ENCODE measurements at regions not wholly inside any gene's neighbourhood (a gene's known extent, or its start where the extent isn't known, plus 50 kb on each side); places are given as distances from the start of the nearest gene placed in this dataset.

DNA sequence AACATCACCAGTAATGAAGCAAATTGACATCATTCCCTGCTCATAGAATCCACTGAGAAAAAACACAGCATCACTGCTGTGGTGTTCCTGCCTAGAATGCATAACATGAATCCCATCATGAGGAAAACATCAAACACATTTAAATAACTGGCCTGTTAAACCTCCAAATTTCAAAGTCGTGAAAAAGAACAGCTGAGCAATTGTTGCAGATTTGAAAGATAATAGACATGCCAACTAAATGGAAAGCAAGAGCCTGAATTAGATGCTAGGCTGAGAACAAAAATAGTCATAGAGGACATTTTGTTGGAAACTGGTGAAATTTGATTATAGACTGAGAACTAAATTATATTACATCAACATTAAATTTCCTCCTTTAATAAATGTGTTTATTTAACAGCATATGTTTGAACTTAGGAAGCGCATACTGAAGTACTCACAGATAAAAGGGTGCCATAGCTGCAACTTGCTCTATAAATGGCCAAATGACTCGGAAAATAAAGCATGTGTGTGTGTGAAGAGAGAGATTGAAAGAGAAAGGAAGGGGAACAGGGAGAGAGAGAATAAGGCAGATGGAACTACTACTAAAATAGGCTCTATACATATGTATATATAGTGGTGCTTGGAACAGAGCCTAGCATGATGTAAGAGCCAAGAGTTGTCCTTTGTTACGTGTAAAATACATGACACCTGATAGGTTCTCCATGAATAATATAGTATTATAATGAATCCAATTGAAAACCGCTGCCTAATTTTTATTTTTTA is 305.0 kb upstream of the MON1B start:
- DNase-seq (ENCODE audit: low read depth), result no peak
- TF ChIP-seq, protein P1, sequence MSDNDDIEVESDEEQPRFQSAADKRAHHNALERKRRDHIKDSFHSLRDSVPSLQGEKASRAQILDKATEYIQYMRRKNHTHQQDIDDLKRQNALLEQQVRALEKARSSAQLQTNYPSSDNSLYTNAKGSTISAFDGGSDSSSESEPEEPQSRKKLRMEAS (IDR thresholded peaks at IDR 0.05; ENCODE audit: low read depth, low read length), result no peak
- TF ChIP-seq MYC (IDR thresholded peaks at IDR 0.05; ENCODE audit: low read depth, low read length) (no peak), POLR2A (IDR thresholded peaks at IDR 0.05; ENCODE audit: extremely low read depth, insufficient read length) (no peak)
- TF ChIP-seq, protein P2, sequence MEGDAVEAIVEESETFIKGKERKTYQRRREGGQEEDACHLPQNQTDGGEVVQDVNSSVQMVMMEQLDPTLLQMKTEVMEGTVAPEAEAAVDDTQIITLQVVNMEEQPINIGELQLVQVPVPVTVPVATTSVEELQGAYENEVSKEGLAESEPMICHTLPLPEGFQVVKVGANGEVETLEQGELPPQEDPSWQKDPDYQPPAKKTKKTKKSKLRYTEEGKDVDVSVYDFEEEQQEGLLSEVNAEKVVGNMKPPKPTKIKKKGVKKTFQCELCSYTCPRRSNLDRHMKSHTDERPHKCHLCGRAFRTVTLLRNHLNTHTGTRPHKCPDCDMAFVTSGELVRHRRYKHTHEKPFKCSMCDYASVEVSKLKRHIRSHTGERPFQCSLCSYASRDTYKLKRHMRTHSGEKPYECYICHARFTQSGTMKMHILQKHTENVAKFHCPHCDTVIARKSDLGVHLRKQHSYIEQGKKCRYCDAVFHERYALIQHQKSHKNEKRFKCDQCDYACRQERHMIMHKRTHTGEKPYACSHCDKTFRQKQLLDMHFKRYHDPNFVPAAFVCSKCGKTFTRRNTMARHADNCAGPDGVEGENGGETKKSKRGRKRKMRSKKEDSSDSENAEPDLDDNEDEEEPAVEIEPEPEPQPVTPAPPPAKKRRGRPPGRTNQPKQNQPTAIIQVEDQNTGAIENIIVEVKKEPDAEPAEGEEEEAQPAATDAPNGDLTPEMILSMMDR (IDR thresholded peaks at IDR 0.05; ENCODE audit: low read depth, low read length), result no peak
- no peak overlapping the region for H3K4me3 ChIP-seq (ENCODE audit: low read depth, low read length)

DNA sequence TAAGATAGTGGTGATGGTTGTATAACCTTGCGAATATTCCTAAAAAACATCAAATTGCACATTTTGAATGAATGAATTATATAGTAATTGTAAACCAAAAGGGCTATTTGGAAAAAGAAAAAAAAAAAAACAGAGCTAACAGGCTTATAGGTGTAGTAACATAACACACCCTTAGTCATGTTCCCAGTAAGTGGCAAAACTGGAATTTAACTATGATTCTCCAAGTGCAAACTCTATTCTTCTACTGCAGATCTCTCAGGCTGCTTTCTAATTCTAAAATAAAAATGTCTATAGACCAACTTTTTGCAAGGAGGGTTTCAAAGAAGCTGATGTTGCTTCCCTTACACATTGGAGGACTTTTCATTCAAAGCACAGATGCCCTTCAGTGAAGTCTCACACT is 293.2 kb upstream of the MON1B start:
- no peak for DNase-seq (ENCODE audit: low read depth)
- H3K4me3 ChIP-seq (ENCODE audit: low read depth, low read length), result no peak overlapping the region
- TF ChIP-seq, protein P1 (IDR thresholded peaks at IDR 0.05; ENCODE audit: low read depth, low read length), result no peak
- TF ChIP-seq MYC (IDR thresholded peaks at IDR 0.05; ENCODE audit: low read depth, low read length), result no peak
- TF ChIP-seq, protein P2 (IDR thresholded peaks at IDR 0.05; ENCODE audit: low read depth, low read length), result no peak
- no peak for TF ChIP-seq POLR2A (IDR thresholded peaks at IDR 0.05; ENCODE audit: extremely low read depth, insufficient read length)

DNA sequence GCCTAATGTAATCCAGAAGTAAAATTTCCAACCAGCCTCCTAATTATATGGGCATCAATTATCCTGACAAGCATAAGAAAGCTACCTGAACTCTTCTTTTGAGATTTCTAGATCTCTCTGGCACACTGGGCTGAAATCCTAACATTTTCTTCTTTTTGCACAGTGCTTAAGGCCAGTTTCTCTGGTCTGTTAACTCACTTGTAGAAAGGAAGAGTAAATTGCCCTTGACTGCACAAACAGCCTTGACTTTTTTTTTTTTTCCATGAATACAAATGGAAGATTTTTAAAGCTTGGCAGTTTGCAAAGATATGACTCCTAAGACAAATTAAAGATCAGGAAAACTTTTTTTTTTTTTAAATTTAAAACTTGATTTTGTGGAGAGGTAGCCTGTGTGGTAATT is 291.2 kb upstream of the MON1B start:
- DNase-seq (ENCODE audit: low read depth), result no peak
- H3K4me3 ChIP-seq (ENCODE audit: low read depth, low read length), result no peak overlapping the region
- TF ChIP-seq, protein P2 (IDR thresholded peaks at IDR 0.05; ENCODE audit: low read depth, low read length), result no peak
- TF ChIP-seq MYC (IDR thresholded peaks at IDR 0.05; ENCODE audit: low read depth, low read length) (no peak), POLR2A (IDR thresholded peaks at IDR 0.05; ENCODE audit: extremely low read depth, insufficient read length) (no peak)

DNA sequence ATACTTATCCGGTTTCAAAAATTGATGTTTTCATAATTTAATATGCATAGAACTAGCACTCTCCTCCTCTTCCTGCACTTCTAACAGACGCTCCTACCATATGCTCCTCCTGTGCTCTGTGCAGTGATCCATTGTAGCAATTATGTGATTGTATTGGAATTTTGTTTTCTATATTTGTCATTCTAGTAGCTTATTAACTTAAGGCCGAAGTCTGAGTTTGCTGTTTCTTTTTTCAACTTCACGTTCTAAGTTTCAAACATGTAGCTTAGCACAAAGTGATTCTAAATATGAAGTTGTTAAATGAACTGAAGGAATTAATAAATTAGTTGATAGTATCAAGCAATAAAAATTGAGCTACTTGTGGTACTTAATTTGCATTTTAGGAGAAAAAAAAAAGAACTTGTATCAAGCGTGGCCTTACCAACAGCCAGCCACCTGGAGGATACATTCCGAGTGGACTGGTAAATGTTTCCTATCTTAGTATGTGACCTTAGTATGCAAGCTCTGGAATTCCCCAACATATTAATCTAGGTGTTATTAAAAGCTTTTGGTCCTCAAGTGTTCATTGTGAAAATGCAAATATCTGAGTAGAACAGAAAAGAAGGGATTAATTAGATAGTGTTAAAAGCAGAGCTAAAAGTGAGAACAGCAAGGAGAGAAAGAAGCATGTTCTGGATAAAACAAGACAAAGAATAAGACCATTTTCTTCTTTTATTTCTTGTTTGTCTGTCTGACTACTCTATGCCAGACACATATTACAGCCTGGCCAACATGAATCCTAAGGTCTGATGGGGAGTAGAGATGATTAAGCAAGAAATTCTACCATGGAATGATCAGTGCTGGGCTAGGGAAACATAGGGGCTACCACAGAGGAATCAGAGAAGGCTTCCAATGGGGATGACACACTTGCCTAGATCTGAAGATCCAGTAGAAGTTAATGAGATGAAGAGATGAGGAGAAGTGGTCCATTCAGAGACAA is 290.4 kb upstream of the MON1B start:
- no peak for DNase-seq (ENCODE audit: low read depth)
- TF ChIP-seq POLR2A (IDR thresholded peaks at IDR 0.05; ENCODE audit: extremely low read depth, insufficient read length), result no peak
- TF ChIP-seq MYC (IDR thresholded peaks at IDR 0.05; ENCODE audit: low read depth, low read length), result no peak
- TF ChIP-seq, protein P2 (IDR thresholded peaks at IDR 0.05; ENCODE audit: low read depth, low read length), result no peak
- no peak overlapping the region for H3K4me3 ChIP-seq (ENCODE audit: low read depth, low read length)

DNA sequence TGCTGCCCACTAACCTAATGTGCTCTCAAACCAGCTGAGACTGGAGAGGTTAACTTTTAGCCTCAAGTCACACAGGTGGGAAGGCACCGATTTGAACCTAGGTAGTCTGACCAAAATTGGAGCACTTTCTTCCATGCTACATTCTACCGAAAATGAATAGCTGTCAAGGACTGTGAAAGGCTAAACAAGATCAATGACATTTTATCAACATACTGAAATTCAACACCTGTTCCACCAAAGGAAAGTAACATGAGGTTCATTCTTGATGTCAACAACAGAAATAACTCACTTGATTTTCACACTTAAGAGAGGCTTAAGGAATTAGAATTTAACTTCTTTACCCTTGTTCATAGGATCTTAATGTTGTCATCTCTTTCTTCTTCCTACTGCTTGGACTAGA is 284.4 kb upstream of the MON1B start:
- DNase-seq (ENCODE audit: low read depth), result no peak
- TF ChIP-seq POLR2A (IDR thresholded peaks at IDR 0.05; ENCODE audit: extremely low read depth, insufficient read length) (no peak), MYC (IDR thresholded peaks at IDR 0.05; ENCODE audit: low read depth, low read length) (no peak)
- TF ChIP-seq, protein P2 (IDR thresholded peaks at IDR 0.05; ENCODE audit: low read depth, low read length), result no peak
- TF ChIP-seq, protein P1 (IDR thresholded peaks at IDR 0.05; ENCODE audit: low read depth, low read length), result no peak
- no peak overlapping the region for H3K4me3 ChIP-seq (ENCODE audit: low read depth, low read length)
